NOMO-1 treated with dmso at 0.1 percent for 144 hours (cell line): ENCODE measurements at regions not wholly inside any gene's neighbourhood (a gene's known extent, or its start where the extent isn't known, plus 50 kb on each side); places are given as distances from the start of the nearest gene placed in this dataset.

ENCODE experiments used
- DNase-seq: peaks from one replicate; lab custom pipeline; 2025; ENCODE audit not compliant: unreplicated experiment; lab: John Stamatoyannopoulos, UW

DNA sequence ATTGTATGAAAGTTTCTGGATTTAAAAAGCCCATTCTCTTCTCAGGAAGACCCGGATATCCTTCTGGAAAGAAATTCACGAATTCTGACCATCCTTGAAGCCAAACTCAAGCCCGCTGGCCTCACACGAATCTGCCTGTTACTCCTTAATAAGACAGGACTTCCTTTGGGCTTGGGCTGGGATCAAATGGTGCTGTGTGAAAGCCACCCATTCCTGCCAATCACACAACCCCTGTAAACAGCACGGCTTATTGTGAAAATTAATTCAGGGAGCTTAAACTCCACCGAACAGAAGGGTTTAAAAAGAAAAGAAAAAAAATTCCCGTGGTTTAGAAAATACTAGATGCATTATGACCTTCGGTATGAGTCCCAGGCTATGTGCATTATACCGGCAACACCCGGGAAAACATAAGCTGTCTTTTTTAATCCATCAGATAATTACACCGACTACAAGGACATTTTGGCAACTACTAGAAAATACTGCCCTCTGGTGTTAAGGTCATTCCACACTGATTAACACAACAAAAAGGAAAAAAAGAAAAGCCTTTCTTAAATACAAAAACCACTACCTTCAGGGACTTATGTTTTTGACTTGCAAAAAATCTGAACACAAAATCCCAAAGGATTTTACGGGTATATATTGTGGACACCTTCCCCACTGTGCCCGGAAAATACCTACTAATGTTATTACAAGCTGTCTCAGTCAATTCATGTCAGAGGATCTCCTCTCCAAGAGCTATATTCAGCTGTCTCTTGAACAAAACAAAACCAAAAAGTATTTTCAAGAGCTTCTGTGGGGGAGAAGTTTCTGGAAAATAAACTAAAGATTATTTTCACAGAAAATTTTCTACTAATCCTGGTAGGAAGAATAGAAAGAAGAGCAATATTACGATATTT, 76.0 kb upstream of the LSM14A start:
- DNase-seq, result peak; percentile 28

DNA sequence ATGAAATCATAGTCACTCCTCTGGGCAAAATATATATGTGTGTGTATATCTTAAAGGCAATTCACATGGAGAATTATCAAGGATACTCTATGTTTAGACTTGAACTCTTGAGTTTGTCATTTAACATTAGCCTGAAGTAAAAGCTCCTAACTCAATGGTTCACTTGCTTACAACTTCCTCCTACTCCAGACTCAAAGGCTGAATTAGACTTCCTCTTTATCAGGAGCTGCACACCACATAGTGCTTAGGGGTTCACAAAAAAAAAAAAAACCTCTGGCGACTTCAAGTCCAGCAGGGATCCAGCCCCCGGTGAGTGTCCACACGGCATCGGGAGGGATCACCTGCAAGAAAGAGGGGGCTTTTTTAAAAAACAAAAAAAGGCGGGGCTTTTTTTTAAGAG, 68.2 kb upstream of the LSM14A start:
- peak; percentile 11 for DNase-seq

DNA sequence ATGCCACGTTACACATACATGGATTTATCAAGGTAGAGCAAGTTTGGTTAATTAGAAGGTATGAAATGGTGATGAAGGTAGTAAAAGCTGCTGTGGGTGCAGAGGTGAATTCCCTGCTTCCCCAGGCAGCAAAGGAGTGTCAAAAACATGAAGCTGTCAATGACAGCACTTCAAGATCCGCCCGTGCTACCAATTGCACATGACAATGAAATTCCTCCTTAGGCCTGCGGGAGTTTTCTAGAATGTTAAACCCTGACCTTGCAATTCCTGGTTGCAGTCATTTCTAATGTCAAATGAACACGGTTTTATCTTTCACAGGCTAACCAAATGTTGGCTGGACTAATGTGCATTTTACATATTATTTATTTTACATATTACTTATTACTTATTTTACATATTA, 67.7 kb upstream of the LSM14A start:
- no peak for DNase-seq

DNA sequence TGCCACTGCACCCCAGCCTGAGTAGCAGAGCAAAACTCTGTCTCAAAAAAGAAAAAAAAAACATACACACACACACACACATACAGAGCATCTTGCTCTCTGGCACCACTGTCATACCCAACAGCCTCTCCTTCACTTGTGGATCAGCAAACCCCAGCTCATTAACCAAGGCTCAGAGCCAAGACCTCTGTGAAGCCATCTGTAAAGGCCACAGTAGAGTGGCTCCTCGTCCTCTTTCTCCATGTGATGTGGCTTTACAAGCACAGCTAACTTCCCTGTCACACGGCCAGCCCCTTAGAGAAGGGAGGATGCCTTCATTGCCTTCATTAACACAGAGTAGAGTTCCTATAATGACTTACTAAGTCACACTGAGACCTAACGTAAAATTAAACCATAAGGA, 62.7 kb upstream of the LSM14A start:
- no peak for DNase-seq

DNA sequence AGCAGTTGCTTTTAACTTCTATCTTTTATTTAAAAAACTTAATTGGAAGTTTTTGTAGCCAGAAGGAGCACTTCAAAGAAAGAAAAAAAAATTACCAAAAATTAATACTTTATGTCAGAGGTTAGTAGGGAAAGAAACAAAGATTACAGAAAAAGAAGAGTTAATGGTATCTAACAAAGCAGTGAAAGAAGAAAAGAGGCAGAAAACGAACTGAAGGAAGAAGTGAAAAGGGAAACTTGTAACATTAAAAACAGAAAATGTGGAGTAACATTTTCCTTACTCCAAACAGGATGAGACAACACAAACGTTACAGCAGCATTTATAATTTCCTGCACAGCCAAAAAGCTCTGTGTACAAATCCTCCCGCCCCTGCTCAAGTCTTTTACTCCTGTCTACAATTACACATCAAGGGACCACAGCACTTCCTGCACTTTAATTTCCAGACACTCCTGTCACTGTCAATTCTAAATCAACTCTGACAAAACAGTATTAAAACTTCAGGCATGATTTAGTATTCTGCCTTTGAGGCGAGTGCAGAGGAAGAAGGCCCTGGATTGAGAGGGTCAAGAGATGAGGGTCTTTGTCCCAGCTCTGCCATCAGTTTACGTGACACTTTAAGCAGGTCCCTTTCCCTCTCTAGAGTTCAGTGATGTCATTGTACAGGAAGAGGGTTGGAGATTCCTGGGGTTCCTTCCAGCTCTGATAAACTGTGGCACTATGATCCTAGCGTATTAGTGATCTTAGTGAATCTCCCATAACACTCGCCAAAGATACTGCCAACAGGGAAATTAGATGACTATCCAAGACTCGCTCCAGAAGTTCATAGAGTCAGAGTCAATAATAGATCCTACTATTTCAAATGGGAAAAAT, 53.2 kb upstream of the LSM14A start:
- DNase-seq, result no peak

DNA sequence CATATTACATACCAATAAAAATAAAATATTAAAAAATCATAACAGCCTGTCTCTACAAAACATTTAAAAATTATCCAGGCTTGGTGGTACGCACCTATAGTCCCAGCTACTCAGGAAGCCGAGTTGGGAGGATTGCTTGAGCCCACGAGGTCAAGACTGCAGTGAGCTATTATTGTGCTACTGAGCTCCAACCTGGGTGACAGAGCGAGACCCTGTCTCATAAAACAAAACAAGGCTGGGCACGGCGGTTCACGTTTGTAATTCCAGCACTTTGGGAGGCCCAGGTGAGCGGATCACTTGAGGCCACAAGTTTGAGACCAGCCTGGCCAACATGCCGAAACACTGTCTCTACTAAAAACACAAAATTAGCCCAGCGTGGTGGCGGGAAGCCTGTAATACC, 52.2 kb upstream of the LSM14A start:
- no peak for DNase-seq

DNA sequence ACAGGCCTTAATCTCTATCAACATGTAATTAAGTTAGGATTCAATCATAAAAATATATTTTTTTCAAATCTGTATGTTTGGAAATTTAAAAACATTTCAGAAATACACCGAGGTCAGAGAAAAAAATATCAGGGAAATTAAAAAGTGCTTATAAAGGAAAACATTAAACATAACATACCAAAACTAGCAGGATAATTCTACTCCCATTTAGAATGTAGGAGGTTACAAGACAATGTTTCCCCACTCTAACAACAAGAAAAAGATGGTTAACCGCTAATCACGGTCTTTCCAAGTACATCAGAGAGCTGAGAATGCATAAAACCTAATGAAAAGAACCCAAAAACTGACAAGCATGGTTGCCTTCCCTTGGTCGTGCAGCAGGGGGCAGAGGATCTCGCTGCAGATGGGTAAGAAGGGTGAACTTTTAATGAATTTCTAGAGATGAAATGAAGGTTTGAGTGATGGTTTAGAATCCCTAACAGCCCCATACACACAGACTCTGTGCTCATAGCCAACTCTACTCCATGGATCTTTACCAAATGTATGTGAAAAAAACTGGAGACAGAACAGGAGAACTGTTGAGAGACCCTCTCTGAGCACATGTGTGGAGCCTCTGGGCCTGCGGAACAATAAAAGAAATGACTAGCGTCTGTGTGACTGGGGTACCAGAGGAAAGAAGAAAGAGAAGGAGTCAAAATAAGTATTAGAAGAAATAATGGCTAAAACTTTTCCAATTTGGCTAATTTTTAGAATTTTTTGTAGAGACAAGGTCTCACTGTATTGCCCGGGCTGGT, 51.3 kb upstream of the LSM14A start:
- peak; percentile 15 for DNase-seq
